ENCODE measurements at regions not wholly inside any gene's neighbourhood (a gene's known extent, or its start where the extent isn't known, plus 50 kb on each side); places are given as distances from the start of the nearest gene placed in this dataset.

DNA sequence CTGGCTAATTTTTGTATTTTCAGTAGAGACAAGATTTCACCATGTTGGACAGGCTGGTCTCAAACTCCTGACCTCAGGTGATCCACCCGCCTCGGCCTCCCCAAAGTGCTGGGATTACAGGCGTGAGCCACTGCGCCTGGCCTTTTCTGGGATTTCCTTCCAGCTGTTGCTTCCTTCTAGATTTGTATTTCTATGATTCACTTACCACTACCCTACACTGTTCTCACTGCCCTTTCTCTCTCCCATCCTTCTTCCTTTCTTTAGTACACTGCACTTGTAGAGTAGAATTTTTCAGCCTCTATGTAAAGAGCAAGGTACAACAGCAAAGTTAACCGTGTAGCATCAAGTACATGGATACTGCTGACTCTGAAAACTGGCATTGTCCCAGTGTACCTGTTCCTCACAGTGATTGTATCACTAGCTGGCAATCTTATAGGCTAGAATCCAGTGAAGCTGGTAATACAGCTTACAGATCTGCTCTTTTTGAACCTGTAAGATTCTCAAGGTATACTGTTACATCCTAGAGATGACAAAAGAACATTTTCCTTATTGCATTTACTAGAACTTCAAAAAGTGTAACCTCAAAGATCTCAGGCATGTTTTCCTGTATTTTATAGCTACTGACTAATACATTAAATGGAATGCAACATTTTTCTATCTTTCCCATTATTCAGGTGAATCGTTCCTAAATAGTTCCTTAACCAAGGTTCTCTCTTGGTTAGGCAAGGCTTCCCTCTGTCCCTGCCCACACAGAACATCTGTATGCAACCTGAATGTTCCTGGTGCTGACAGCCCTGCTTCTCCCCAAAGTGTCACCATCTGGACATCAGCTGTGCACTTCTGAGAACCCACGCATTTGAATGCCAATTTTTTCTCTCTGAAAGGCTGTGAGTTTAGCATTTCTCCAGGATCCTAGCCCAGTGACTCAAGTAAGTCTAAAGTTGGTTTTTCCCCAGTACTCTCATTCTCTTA, 74.1 kb upstream of the RAP2B start:
- H3K27me3 ChIP-seq (ENCODE audit: control insufficient read depth, insufficient read depth, low read length): no peaks in the 10 kb centered on the region
- no peaks in the 10 kb centered on the region for H3K4me1 ChIP-seq (ENCODE audit: control insufficient read depth in 2 of 3, insufficient read depth in 2 of 3, low read depth in 1 of 3, low read length in 3 of 3)
- no peak overlapping the region for H3K4me3 ChIP-seq (ENCODE audit: low read length in 3 of 3)
- FAIRE-seq (no peak), DNase-seq (no peak)
- intact Hi-C loops (cut with DNase I): no loop called here
- no peak overlapping the region for H3K27ac ChIP-seq (ENCODE audit: low read depth in 2 of 2, low read length in 2 of 2)
- TF ChIP-seq, protein P1, sequence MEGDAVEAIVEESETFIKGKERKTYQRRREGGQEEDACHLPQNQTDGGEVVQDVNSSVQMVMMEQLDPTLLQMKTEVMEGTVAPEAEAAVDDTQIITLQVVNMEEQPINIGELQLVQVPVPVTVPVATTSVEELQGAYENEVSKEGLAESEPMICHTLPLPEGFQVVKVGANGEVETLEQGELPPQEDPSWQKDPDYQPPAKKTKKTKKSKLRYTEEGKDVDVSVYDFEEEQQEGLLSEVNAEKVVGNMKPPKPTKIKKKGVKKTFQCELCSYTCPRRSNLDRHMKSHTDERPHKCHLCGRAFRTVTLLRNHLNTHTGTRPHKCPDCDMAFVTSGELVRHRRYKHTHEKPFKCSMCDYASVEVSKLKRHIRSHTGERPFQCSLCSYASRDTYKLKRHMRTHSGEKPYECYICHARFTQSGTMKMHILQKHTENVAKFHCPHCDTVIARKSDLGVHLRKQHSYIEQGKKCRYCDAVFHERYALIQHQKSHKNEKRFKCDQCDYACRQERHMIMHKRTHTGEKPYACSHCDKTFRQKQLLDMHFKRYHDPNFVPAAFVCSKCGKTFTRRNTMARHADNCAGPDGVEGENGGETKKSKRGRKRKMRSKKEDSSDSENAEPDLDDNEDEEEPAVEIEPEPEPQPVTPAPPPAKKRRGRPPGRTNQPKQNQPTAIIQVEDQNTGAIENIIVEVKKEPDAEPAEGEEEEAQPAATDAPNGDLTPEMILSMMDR (IDR thresholded peaks at IDR 0.05; ENCODE audit: borderline replicate concordance, extremely low read depth, insufficient read depth): no peak
- no peaks in the 10 kb centered on the region for H3K36me3 ChIP-seq (ENCODE audit: control insufficient read depth in 2 of 3, insufficient read depth in 3 of 3, low read length in 3 of 3)
- no peaks in the 10 kb centered on the region for H3K9me3 ChIP-seq (ENCODE audit: control insufficient read depth in 2 of 3, insufficient read depth in 1 of 3, low read length in 3 of 3)
- H3K9ac ChIP-seq (ENCODE audit: low read length in 3 of 3): no peak overlapping the region

DNA sequence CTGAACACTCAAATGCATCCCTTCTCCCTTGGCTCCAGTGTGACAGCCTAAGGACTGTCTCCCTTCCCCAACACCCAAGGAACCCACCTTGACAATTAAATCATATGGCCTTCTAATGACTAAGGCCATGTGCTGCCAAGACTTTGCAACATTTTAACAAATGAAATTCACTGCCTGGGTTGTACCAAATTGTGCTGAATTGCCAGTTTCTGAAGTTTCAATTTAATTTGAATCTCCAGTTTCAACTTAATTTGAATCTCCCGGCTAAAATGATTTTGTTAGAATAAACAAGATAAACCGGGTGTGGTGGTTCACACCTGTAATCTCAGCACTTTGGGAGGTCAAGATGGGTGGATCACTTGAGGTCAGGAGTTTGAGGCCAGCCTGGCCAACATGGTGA, 72.4 kb upstream of the RAP2B start:
- no peak for FAIRE-seq
- Histone ChIP-seq H3K9me3 (ENCODE audit: control insufficient read depth in 2 of 3, insufficient read depth in 1 of 3, low read length in 3 of 3) (no peaks in the 10 kb centered on the region), H3K27me3 (ENCODE audit: control insufficient read depth, insufficient read depth, low read length) (no peaks in the 10 kb centered on the region), H3K4me1 (ENCODE audit: control insufficient read depth in 2 of 3, insufficient read depth in 2 of 3, low read depth in 1 of 3, low read length in 3 of 3) (no peaks in the 10 kb centered on the region), H3K36me3 (ENCODE audit: control insufficient read depth in 2 of 3, insufficient read depth in 3 of 3, low read length in 3 of 3) (no peaks in the 10 kb centered on the region), H3K9ac (ENCODE audit: low read length in 3 of 3) (no peak overlapping the region), H3K4me3 (ENCODE audit: low read length in 3 of 3) (no peak overlapping the region), H3K27ac (ENCODE audit: low read depth in 2 of 2, low read length in 2 of 2) (no peak overlapping the region)
- intact Hi-C loops (cut with DNase I): no loop called here
- TF ChIP-seq, protein P1 (IDR thresholded peaks at IDR 0.05; ENCODE audit: borderline replicate concordance, extremely low read depth, insufficient read depth): no peak
- DNase-seq: no peak

DNA sequence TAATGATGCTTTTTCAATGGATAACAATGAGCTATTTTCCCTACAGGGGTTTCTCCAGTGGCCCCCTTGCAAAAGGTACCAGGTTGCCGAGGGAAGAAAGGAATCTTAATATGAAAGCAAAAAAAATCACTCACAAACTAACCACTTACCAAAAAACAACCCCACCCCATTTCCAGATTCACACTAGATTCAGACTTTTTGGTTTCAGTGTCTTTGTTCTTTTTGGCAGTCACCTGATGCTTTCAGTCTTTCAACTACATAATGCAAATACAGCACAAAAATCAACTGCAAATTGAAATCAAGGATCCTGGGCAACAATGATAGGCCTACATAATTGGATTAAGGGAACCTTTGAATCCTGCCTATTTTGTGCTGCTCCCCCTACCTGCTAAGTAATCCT, 71.1 kb upstream of the RAP2B start:
- H3K9me3 ChIP-seq (ENCODE audit: control insufficient read depth in 2 of 3, insufficient read depth in 1 of 3, low read length in 3 of 3): no peaks in the 10 kb centered on the region
- no peaks in the 10 kb centered on the region for H3K36me3 ChIP-seq (ENCODE audit: control insufficient read depth in 2 of 3, insufficient read depth in 3 of 3, low read length in 3 of 3)
- FAIRE-seq (no peak), DNase-seq (no peak)
- no peak overlapping the region for H3K4me3 ChIP-seq (ENCODE audit: low read length in 3 of 3)
- H3K27ac ChIP-seq (ENCODE audit: low read depth in 2 of 2, low read length in 2 of 2): no peak overlapping the region
- intact Hi-C loops (cut with DNase I): no loop called here
- TF ChIP-seq, protein P1 (IDR thresholded peaks at IDR 0.05; ENCODE audit: borderline replicate concordance, extremely low read depth, insufficient read depth): no peak
- no peaks in the 10 kb centered on the region for H3K27me3 ChIP-seq (ENCODE audit: control insufficient read depth, insufficient read depth, low read length)
- H3K4me1 ChIP-seq (ENCODE audit: control insufficient read depth in 2 of 3, insufficient read depth in 2 of 3, low read depth in 1 of 3, low read length in 3 of 3): no peaks in the 10 kb centered on the region
- H3K9ac ChIP-seq (ENCODE audit: low read length in 3 of 3): no peak overlapping the region
